Adrenal gland (tissue), 9 donors: ENCODE measurements at regions not wholly inside any gene's neighbourhood (a gene's known extent, or its start where the extent isn't known, plus 50 kb on each side); places are given as distances from the start of the nearest gene placed in this dataset.

Source experiments
- DNase-seq, 7 donors: peaks; one replicate each; pipeline ENCODE4 v3.0.0-alpha.2; 2019 to 2020
- H3K27ac ChIP-seq, 5 donors: fragments of 200-600 bp; sonication (generic) in 4 of 5; 1 replicate in 3 of 5; 2 replicates in 2 of 5; pipeline versions ENCODE4 v1.5.1 to v1.8.0; 2016 to 2020; ENCODE audit warnings: mild to moderate bottlenecking in 1 of 5
- H3K27me3 ChIP-seq: fragments of 200-600 bp; 2 replicates; pipeline ENCODE4 v1.8.0; 2021
- H3K36me3 ChIP-seq, 2 donors: fragments of 200-600 bp; replicated peaks in 1 of 2; 1 replicate in 1 of 2; 2 replicates in 1 of 2; pipeline versions ENCODE4 v1.5.1 to v1.8.0; 2018 to 2022
- H3K4me1 ChIP-seq, 2 donors: fragments of 200-600 bp; replicated peaks in 1 of 2; 1 replicate in 1 of 2; 2 replicates in 1 of 2; pipeline versions ENCODE4 v1.5.1 to v1.8.0; 2018 to 2021
- H3K4me3 ChIP-seq, 4 donors: fragments of 200-600 bp; sonication (generic) in 3 of 4; one replicate each; pipeline ENCODE4 v1.5.1; 2016 to 2018
- H3K9me3 ChIP-seq, 3 donors: fragments of 200-600 bp; sonication (generic) in 1 of 3; replicated peaks in 1 of 3; 1 replicate in 2 of 3; 2 replicates in 1 of 3; pipeline versions ENCODE4 v1.5.1 to v1.8.0; 2016 to 2021
- CTCF ChIP-seq, 6 experiments: fragments of 450-650 bp in 4 of 6; fragments of 200-600 bp in 2 of 6; sonication (generic) in 1 of 6; IDR thresholded peaks; 1 replicate in 5 of 6; 2 replicates in 1 of 6; pipeline versions ENCODE4 v1.5.1 to v1.8.0; 2016 to 2021; ENCODE audit warnings: antibody characterized with exemption in 6 of 6, mild to moderate bottlenecking in 2 of 6, moderate library complexity in 1 of 6
- POLR2A ChIP-seq, 2 donors: fragments of 450-650 bp; IDR thresholded peaks; one replicate each; pipeline ENCODE4 v1.6.1; 2017; ENCODE audit warnings: antibody characterized with exemption in 2 of 2, mild to moderate bottlenecking in 2 of 2, moderate library complexity in 1 of 2
- WGBS, 4 donors: extraction: QIAGEN DNeasy Blood & Tissue Kit in 2 of 4; methylation state at CpG; one replicate each; pipeline versions ENCODE4 v1.1.5 to v1.1.7; 2013 to 2017; 5-methylcytosine and 5-hydroxymethylcytosine counted together
- intact Hi-C, 2 donors: fragments of 100-400 bp; cut with DNase I; formaldehyde crosslinking; loops; one replicate each; pipeline versions ENCODE4 v1.14.1 to v1.15.0; 2022 to 2023
- donor health status: healthy with polysubstance abuse.
- donor health status: Bipolar disorder and iron deficiency.
- donor health status: DM: yes; HTN: yes; CAD: no.
- donor health status: DM: no; HTN: no; CAD: no.
- donor health status: DM: no; HTN: no; CAD: no.

DNA sequence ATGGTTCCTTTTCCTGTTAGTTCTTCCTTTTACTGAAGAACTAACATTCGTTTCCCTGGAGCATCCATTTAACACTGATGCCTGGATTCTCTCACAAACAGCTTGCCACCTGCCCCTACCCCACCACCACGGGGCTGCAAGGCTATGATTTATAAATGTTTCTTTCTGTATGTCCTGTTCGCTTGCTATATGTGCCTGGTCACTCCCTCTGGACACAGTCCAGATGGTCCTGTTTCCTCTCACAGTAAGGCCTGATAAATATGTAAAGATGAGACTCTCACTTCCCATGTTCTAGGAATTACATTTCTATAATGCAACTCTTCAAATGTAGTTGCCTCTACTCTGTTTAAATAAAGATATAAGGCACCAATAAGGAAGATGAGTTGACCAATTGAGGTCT is 146.4 kb upstream of the SHB start:
- H3K27ac ChIP-seq = no peak overlapping the region
- H3K27me3 ChIP-seq = no peaks in the 10 kb centered on the region
- WGBS, 4 donors = 33 to 43% (median 40%) methylated on average over 3 of the region's 3 CpGs
- no peaks in the 10 kb centered on the region for H3K36me3 ChIP-seq
- no peaks in the 10 kb centered on the region for H3K9me3 ChIP-seq
- intact Hi-C loops = no loop called here
- no peak for TF ChIP-seq POLR2A (IDR thresholded peaks at IDR 0.05)
- TF ChIP-seq CTCF (IDR thresholded peaks at IDR 0.05) = no peak
- no peak for DNase-seq
- H3K4me3 ChIP-seq = no peak overlapping the region
- H3K4me1 ChIP-seq = no peaks in the 10 kb centered on the region

GRCh38 chr9:38214432-38214831 is 145.4 kb upstream of the SHB start:
- H3K36me3 ChIP-seq = no peaks in the 10 kb centered on the region
- H3K9me3 ChIP-seq = no peaks in the 10 kb centered on the region
- no peaks in the 10 kb centered on the region for H3K4me1 ChIP-seq
- H3K4me3 ChIP-seq = no peak overlapping the region
- intact Hi-C loops = no loop called here
- H3K27ac ChIP-seq = no peak overlapping the region
- 45 to 53% (median 49%) methylated on average over 2 of the region's 2 CpGs for WGBS, 4 donors
- DNase-seq = no peak
- no peaks in the 10 kb centered on the region for H3K27me3 ChIP-seq
- TF ChIP-seq CTCF (IDR thresholded peaks at IDR 0.05) = no peak
- no peak for TF ChIP-seq POLR2A (IDR thresholded peaks at IDR 0.05)

GRCh38 chr9:38213631-38214299 is 144.7 kb upstream of the SHB start:
- Histone ChIP-seq H3K27me3 (no peaks in the 10 kb centered on the region), H3K9me3 (no peaks in the 10 kb centered on the region), H3K36me3 (no peaks in the 10 kb centered on the region), H3K27ac (no peak overlapping the region), H3K4me1 (no peaks in the 10 kb centered on the region), H3K4me3 (no peak overlapping the region)
- no peak for DNase-seq
- intact Hi-C loops = no loop called here
- TF ChIP-seq CTCF (IDR thresholded peaks at IDR 0.05) (no peak), POLR2A (IDR thresholded peaks at IDR 0.05) (no peak)
- 27 to 69% (median 51%) methylated on average over 2 of the region's 2 CpGs for WGBS, 4 donors

GRCh38 chr9:38212016-38212415 is 143.0 kb upstream of the SHB start:
- H3K4me1 ChIP-seq = no peaks in the 10 kb centered on the region
- no peak for DNase-seq
- intact Hi-C loops = no loop called here
- H3K36me3 ChIP-seq = no peaks in the 10 kb centered on the region
- H3K9me3 ChIP-seq = no peaks in the 10 kb centered on the region
- H3K27me3 ChIP-seq = no peaks in the 10 kb centered on the region
- TF ChIP-seq POLR2A (IDR thresholded peaks at IDR 0.05) (no peak), CTCF (IDR thresholded peaks at IDR 0.05) (no peak)
- no peak overlapping the region for H3K4me3 ChIP-seq
- WGBS, 4 donors = 56 to 89% (median 84%) methylated on average over 4 of the region's 4 CpGs
- no peak overlapping the region for H3K27ac ChIP-seq
